A549 (cell line): ENCODE measurements at regions not wholly inside any gene's neighbourhood (a gene's known extent, or its start where the extent isn't known, plus 50 kb on each side); places are given as distances from the start of the nearest gene placed in this dataset.

Source experiments
- ATAC-seq, 2 experiments: fragments of 200-7000 bp in 1 of 2; fragments of >200 bp in 1 of 2; cut with Nextera tagmentation in 1 of 2; cut with Tn5 transposase in 1 of 2; 3 replicates each; pipeline versions ENCODE4 v1.8.0 to v1.9.1; 2018 to 2020; ENCODE audit warnings: mild to moderate bottlenecking in 1 of 2, moderate library complexity in 1 of 2
- CTCF ChIA-PET: fragments of 300-600 bp; sonication (Branson Sonifier 250); formaldehyde crosslinking; extraction: SDS; loops from one replicate; lab custom pipeline; 2021; ENCODE audit warnings: antibody characterized with exemption, inconsistent platforms; lab: Yijun Ruan, JAX
- POLR2A ChIA-PET: fragments of 350-600 bp; formaldehyde crosslinking; extraction: SDS; loops from one replicate; lab custom pipeline; 2021; ENCODE audit warnings: antibody characterized with exemption, inconsistent platforms; lab: Yijun Ruan, JAX
- DNase-seq, 2 experiments: peaks; one replicate each; pipeline versions ENCODE4 v3.0.0 to v3.0.0-alpha.2; 2011 to 2016; ENCODE audit warnings: low read depth in 1 of 2, low spot score in 1 of 2
- FAIRE-seq: peaks from 2 replicates; lab custom pipeline; 2011; peaks lifted over from hg19 to GRCh38; lab: Jason Lieb, UNC
- H3K27ac ChIP-seq, 2 experiments: fragments of >200 bp; sonication (Bioruptor Twin); formaldehyde crosslinking; 3 replicates each; pipeline ENCODE4 v1.5.1; 2016 to 2017
- H3K4me1 ChIP-seq: fragments of >200 bp; sonication (Bioruptor Twin); formaldehyde crosslinking; 3 replicates; pipeline ENCODE4 v1.6.1; 2016
- H3K4me2 ChIP-seq: fragments of >200 bp; sonication (Bioruptor Twin); formaldehyde crosslinking; 3 replicates; pipeline ENCODE4 v1.6.1; 2016
- H3K4me3 ChIP-seq: fragments of >200 bp; sonication (Bioruptor Twin); formaldehyde crosslinking; 3 replicates; pipeline ENCODE4 v1.5.1; 2016
- H3K9me3 ChIP-seq: fragments of >200 bp; sonication (Bioruptor Twin); formaldehyde crosslinking; 3 replicates; pipeline ENCODE4 v1.6.1; 2016
- CTCF ChIP-seq: fragments of >200 bp; sonication (Bioruptor Twin); formaldehyde crosslinking; IDR thresholded peaks from 3 replicates; pipeline ENCODE4 v1.5.1; 2016
- E2F6 ChIP-seq: IDR thresholded peaks from 2 replicates; pipeline ENCODE4 v1.6.1; 2012; ENCODE audit warnings: low read depth, borderline replicate concordance
- ELK1 ChIP-seq: fragments of 150-350 bp; IDR thresholded peaks from 2 replicates; pipeline ENCODE4 v1.6.1; 2014; ENCODE audit warnings: low read depth, mild to moderate bottlenecking, low read length
- EP300 ChIP-seq, 2 experiments: fragments of >200 bp; sonication (Bioruptor Twin); formaldehyde crosslinking; IDR thresholded peaks; 2 replicates in 1 of 2; 3 replicates in 1 of 2; pipeline ENCODE4 v1.6.1; 2016 to 2017
- FOSB ChIP-seq: fragments of 250-450 bp; sonication (Bioruptor Pico); IDR thresholded peaks from 2 replicates; pipeline ENCODE4 v1.5.0; 2020; ENCODE audit warnings: mild to moderate bottlenecking, moderate library complexity
- FOSL2 ChIP-seq, 2 experiments: fragments of 450-650 bp in 1 of 2; fragments of >200 bp in 1 of 2; sonication (Bioruptor Twin) in 1 of 2; formaldehyde crosslinking; IDR thresholded peaks; 2 replicates each; pipeline versions ENCODE4 v1.5.0 to v1.6.1; 2016 to 2020; ENCODE audit warnings: mild to moderate bottlenecking in 1 of 2, moderate library complexity in 1 of 2
- KDM1A ChIP-seq: fragments of 200-600 bp; sonication (generic); IDR thresholded peaks from 2 replicates; pipeline ENCODE4 v1.6.1; 2016; ENCODE audit warnings: low read depth, mild to moderate bottlenecking
- KDM5A ChIP-seq: fragments of 200-600 bp; sonication (generic); IDR thresholded peaks from 2 replicates; pipeline ENCODE4 v1.6.1; 2016; ENCODE audit warnings: antibody characterized with exemption, mild to moderate bottlenecking
- MAFK ChIP-seq: fragments of 450-650 bp; IDR thresholded peaks from 2 replicates; pipeline ENCODE4 v1.6.1; 2014; ENCODE audit not compliant: partially characterized antibody
- MAX ChIP-seq: IDR thresholded peaks from 2 replicates; pipeline ENCODE4 v1.6.1; 2012
- NPAS2 ChIP-seq: fragments of 250-450 bp; sonication (Bioruptor Pico); IDR thresholded peaks from 2 replicates; pipeline ENCODE4 v1.8.0; 2022; ENCODE audit warnings: mild to moderate bottlenecking, moderate library complexity, borderline replicate concordance
- NR3C1 ChIP-seq: fragments of >200 bp; sonication (Bioruptor Twin); formaldehyde crosslinking; IDR thresholded peaks from 3 replicates; pipeline ENCODE4 v1.6.1; 2017
- POLR2A ChIP-seq: IDR thresholded peaks from 2 replicates; pipeline ENCODE4 v1.6.1; 2012; ENCODE audit warnings: mild to moderate bottlenecking, low read length
- RAD21 ChIP-seq, 2 experiments: fragments of >200 bp in 1 of 2; sonication (Bioruptor Twin) in 1 of 2; formaldehyde crosslinking in 1 of 2; IDR thresholded peaks in 1 of 2; conservative IDR thresholded peaks in 1 of 2; 2 replicates in 1 of 2; 3 replicates in 1 of 2; pipeline ENCODE4 v1.6.1; 2012 to 2018; ENCODE audit warnings: inconsistent platforms in 1 of 2
- RNF2 ChIP-seq: fragments of 200-600 bp; sonication (generic); IDR thresholded peaks from 2 replicates; pipeline ENCODE4 v1.6.1; 2016; ENCODE audit warnings: low read depth, mild to moderate bottlenecking, antibody characterized with exemption, moderate library complexity, borderline replicate concordance
- USF2 ChIP-seq: fragments of 450-650 bp; IDR thresholded peaks from 2 replicates; pipeline ENCODE4 v1.6.1; 2014; ENCODE audit warnings: antibody characterized with exemption
- ZC3H11A ChIP-seq: fragments of 450-650 bp; IDR thresholded peaks from 2 replicates; pipeline ENCODE4 v1.6.1; 2014; ENCODE audit warnings: antibody characterized with exemption, mild to moderate bottlenecking
- ZFP36 ChIP-seq: fragments of 450-650 bp; IDR thresholded peaks from 2 replicates; pipeline ENCODE4 v1.6.1; 2014; ENCODE audit warnings: borderline replicate concordance; ENCODE audit not compliant: partially characterized antibody
- WGBS: methylation state at CpG from one replicate; pipeline ENCODE4 v1.1.6; 2017; ENCODE audit errors: missing lambda C conversion rate; 5-methylcytosine and 5-hydroxymethylcytosine counted together

GRCh38 chr17:5952518-5952917 lies 117.7 kb upstream of the WSCD1 start (continued):
- no peak for TF ChIP-seq KDM5A
- no peak for TF ChIP-seq ELK1
- no peak for TF ChIP-seq RNF2
- no peak for TF ChIP-seq ZC3H11A
- no peak for TF ChIP-seq FOSL2 (IDR thresholded peaks at IDR 0.05)
- TF ChIP-seq FOSL2 (CRISPR knock-in tag; IDR thresholded peaks at IDR 0.05): no peak
- TF ChIP-seq E2F6: no peak

GRCh38 chr17:5955764-5956163 lies 114.4 kb upstream of the WSCD1 start:
- Histone ChIP-seq H3K4me2 (no peak overlapping the region), H3K4me1 (no peaks in the 10 kb centered on the region), H3K27ac (no peak overlapping the region), H3K4me3 (no peak overlapping the region), H3K9me3 (peaks cover 20% of the 10 kb centered on the region)
- no peak for TF ChIP-seq E2F6
- ATAC-seq (no peak), FAIRE-seq (no peak), DNase-seq (no peak)
- WGBS: 0% methylated on average over 2 of the region's 2 CpGs
- ChIA-PET CTCF (interaction anchor here (0.9 kb wide), 1 partner anchor 62 kb away, joined by 3 read pairs; no protein-coding TSS in a partner anchor), POLR2A (no interaction called here)

- TF ChIP-seq RAD21 (conservative IDR thresholded peaks at IDR 0.05 in 1 of 2, IDR thresholded peaks at IDR 0.05 in 1 of 2) (no peak), KDM1A (no peak), ZC3H11A (no peak), MAFK (no peak), EP300 (IDR thresholded peaks at IDR 0.05) (no peak), NR3C1 (no peak), RNF2 (no peak), NPAS2 (CRISPR knock-in tag) (no peak), ZFP36 (no peak), USF2 (no peak), POLR2A (no peak), MAX (no peak), FOSB (no peak), CTCF (no peak)
Observed at GRCh38 chr17:5958850-5959249, 111.3 kb upstream of the WSCD1 start.

More at GRCh38 chr17:5958850-5959249, 111.3 kb upstream of the WSCD1 start:
- H3K27ac ChIP-seq: no peak overlapping the region
- peaks cover 20% of the 10 kb centered on the region for H3K9me3 ChIP-seq
- no peak overlapping the region for H3K4me3 ChIP-seq
- ATAC-seq (no peak), FAIRE-seq (no peak), DNase-seq (no peak)
- CTCF ChIA-PET: interaction anchor here (0.6 to 1.7 kb wide), 2 partner anchors 294 to 367 kb away, joined by 3 to 4 read pairs; no protein-coding TSS in a partner anchor
- POLR2A ChIA-PET: no interaction called here
- no peaks in the 10 kb centered on the region for H3K4me1 ChIP-seq
- H3K4me2 ChIP-seq: no peak overlapping the region
- WGBS: 8% methylated on average over 4 of the region's 4 CpGs
